Parathyroid adenoma (tissue), 2 donors: ENCODE measurements at regions not wholly inside any gene's neighbourhood (a gene's known extent, or its start where the extent isn't known, plus 50 kb on each side); places are given as distances from the start of the nearest gene placed in this dataset.

Experiments
- H2AFZ ChIP-seq: fragments of 300-600 bp; sonication (generic); one replicate; pipeline ENCODE4 v1.7.0; 2017; ENCODE audit warnings: antibody characterized with exemption, mild to moderate bottlenecking
- H3K27ac ChIP-seq: fragments of 300-600 bp; sonication (generic); one replicate; pipeline ENCODE4 v1.7.0; 2017
- H3K27me3 ChIP-seq: fragments of 300-600 bp; sonication (generic); one replicate; pipeline ENCODE4 v1.7.0; 2017; ENCODE audit warnings: low read length; ENCODE audit not compliant: control insufficient read depth, insufficient read depth
- H3K36me3 ChIP-seq: fragments of 300-600 bp; sonication (generic); one replicate; pipeline ENCODE4 v1.7.0; 2017; ENCODE audit warnings: low read length; ENCODE audit not compliant: control insufficient read depth, insufficient read depth
- H3K4me1 ChIP-seq: fragments of 300-600 bp; sonication (generic); one replicate; pipeline ENCODE4 v1.7.0; 2017; ENCODE audit warnings: control low read depth
- H3K4me2 ChIP-seq: fragments of 300-600 bp; sonication (generic); one replicate; pipeline ENCODE4 v1.7.0; 2017; ENCODE audit warnings: low read length
- H3K4me3 ChIP-seq: fragments of 300-600 bp; sonication (generic); one replicate; pipeline ENCODE4 v1.7.0; 2017; ENCODE audit warnings: low read depth, low read length
- H3K79me2 ChIP-seq: fragments of 300-600 bp; sonication (generic); one replicate; pipeline ENCODE4 v1.7.0; 2017; ENCODE audit warnings: control low read depth
- H3K9ac ChIP-seq: fragments of 300-600 bp; sonication (generic); one replicate; pipeline ENCODE4 v1.7.0; 2017; ENCODE audit warnings: mild to moderate bottlenecking
- H3K9me3 ChIP-seq: fragments of 300-600 bp; sonication (generic); one replicate; pipeline ENCODE4 v1.7.0; 2017; ENCODE audit warnings: low read length; ENCODE audit not compliant: control insufficient read depth
- TF ChIP-seq, protein P1 (sequence below): fragments of 300-600 bp; sonication (generic); IDR thresholded peaks from one replicate; pipeline ENCODE4 v1.7.0; 2017; ENCODE audit warnings: antibody characterized with exemption, mild to moderate bottlenecking
- donor health status: primary hyperparathyroidism.

DNA sequence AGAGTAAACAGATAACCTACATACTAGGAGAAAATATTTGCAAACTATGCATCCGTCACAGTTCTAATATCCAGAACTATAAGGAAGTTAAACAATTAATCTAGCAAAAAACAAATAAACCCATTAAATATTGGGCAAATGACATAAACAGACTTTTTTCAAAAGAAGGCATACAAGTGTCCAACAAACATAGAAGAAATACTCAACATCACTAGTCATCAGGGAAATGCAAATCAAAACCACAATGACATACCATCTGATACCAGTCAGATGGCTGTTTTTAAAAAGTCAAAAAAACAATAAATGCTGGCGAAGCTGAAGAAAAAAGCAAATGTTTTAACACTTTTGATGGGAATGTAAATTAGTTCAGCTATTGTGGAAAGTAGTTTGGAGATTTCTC, 1117.7 kb upstream of the MAP3K7 start:
- Histone ChIP-seq H3K36me3 (no peaks in the 10 kb centered on the region), H3K27ac (no peak overlapping the region), H2AFZ (no peak overlapping the region), H3K4me3 (no peak overlapping the region), H3K27me3 (no peaks in the 10 kb centered on the region), H3K79me2 (no peaks in the 10 kb centered on the region), H3K9me3 (no peaks in the 10 kb centered on the region), H3K9ac (no peak overlapping the region), H3K4me2 (no peak overlapping the region), H3K4me1 (no peaks in the 10 kb centered on the region)
- TF ChIP-seq, protein P1, sequence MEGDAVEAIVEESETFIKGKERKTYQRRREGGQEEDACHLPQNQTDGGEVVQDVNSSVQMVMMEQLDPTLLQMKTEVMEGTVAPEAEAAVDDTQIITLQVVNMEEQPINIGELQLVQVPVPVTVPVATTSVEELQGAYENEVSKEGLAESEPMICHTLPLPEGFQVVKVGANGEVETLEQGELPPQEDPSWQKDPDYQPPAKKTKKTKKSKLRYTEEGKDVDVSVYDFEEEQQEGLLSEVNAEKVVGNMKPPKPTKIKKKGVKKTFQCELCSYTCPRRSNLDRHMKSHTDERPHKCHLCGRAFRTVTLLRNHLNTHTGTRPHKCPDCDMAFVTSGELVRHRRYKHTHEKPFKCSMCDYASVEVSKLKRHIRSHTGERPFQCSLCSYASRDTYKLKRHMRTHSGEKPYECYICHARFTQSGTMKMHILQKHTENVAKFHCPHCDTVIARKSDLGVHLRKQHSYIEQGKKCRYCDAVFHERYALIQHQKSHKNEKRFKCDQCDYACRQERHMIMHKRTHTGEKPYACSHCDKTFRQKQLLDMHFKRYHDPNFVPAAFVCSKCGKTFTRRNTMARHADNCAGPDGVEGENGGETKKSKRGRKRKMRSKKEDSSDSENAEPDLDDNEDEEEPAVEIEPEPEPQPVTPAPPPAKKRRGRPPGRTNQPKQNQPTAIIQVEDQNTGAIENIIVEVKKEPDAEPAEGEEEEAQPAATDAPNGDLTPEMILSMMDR, result no peak

DNA sequence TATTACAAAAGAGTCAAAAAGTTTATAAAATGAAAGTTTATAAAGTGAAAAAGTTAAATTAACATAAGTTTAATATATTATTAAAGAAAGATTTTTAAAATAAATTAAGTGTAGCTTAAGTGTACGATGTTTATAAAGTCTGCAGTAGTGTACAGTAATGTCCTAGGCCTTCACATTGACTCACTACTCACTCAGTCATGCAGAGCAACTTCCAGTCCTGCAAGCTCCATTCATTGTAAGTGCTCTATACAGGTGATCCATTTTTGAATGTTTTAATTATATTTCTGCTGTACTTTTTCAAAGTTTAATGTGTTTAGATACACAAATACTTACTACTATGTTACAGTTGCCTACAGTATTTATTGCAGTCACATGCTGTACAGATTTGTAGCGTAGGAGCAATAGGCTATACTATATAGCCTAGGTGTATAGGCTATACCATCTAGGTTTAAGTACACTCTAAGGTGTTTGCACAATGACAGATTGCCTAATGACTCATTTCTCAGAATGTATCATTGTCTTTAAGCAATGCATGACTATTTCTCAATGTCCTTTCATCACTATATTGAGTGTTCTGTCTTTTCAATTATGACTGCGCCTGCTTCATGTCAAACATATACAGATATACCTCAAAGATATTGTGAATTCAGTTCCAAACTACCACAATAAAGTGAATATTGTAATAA, 1110.3 kb upstream of the MAP3K7 start:
- H3K27ac ChIP-seq, result no peak overlapping the region
- no peaks in the 10 kb centered on the region for H3K4me1 ChIP-seq
- H3K4me3 ChIP-seq, result no peak overlapping the region
- H3K9me3 ChIP-seq, result no peaks in the 10 kb centered on the region
- H3K79me2 ChIP-seq, result no peaks in the 10 kb centered on the region
- TF ChIP-seq, protein P1, result no peak
- H3K9ac ChIP-seq, result no peak overlapping the region
- no peaks in the 10 kb centered on the region for H3K27me3 ChIP-seq
- H3K36me3 ChIP-seq, result no peaks in the 10 kb centered on the region
- no peak overlapping the region for H3K4me2 ChIP-seq
- H2AFZ ChIP-seq, result no peak overlapping the region

DNA sequence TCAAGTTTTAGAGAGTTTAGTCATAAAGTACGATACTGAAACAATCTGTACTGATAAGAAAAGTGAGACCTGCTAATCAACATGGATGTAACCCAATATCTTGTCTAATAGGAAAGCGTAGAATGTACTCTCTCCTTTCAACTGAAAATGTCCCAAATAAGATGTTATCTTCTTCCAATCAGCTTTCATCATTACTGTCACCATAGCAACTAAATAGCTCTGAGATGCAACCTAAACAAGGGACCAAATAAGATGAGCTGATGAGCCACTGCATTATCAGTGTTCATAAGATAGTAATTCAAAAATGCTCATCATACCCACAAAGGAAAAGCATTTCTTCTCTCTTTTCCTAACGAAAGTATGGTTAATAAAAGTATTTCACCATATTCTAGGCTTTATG, 1108.3 kb upstream of the MAP3K7 start:
- no peaks in the 10 kb centered on the region for H3K9me3 ChIP-seq
- H3K27ac ChIP-seq, result no peak overlapping the region
- H3K4me2 ChIP-seq, result no peak overlapping the region
- TF ChIP-seq, protein P1, result no peak
- H2AFZ ChIP-seq, result no peak overlapping the region
- H3K4me3 ChIP-seq, result no peak overlapping the region
- H3K79me2 ChIP-seq, result no peaks in the 10 kb centered on the region
- no peaks in the 10 kb centered on the region for H3K27me3 ChIP-seq
- no peaks in the 10 kb centered on the region for H3K36me3 ChIP-seq
- no peak overlapping the region for H3K9ac ChIP-seq
- H3K4me1 ChIP-seq, result no peaks in the 10 kb centered on the region

DNA sequence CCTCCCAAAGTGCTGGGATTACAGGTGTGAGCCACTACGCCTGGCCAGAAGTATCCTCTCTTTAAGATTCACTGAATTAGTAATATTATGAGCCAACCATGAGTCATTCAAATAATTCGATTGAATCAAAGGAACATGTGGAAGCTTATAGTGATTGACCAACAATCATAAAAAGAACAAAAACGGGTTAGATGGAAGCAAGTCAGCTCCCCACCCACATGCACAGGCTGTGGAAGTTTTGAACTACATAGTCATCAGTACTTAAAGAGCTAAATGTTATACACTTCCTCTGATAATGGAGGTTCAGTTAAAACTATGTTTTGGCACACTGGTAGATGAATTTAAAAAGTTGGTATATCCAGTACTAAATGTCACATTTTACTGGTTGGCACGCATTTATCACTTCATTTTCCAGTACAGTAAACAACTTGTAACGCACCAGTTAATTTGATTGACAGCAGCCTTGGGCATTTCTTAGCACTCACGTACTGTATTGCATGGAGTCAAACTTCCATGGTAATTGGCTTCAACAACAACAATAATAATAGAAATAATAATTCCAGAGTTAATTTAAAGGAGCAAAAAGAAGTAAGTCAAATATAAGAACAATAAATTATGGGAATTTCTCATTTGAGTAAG, 1107.3 kb upstream of the MAP3K7 start:
- no peaks in the 10 kb centered on the region for H3K27me3 ChIP-seq
- no peaks in the 10 kb centered on the region for H3K9me3 ChIP-seq
- H3K4me2 ChIP-seq, result no peak overlapping the region
- no peaks in the 10 kb centered on the region for H3K36me3 ChIP-seq
- no peak overlapping the region for H3K4me3 ChIP-seq
- TF ChIP-seq, protein P1, result no peak
- no peak overlapping the region for H3K27ac ChIP-seq
- H3K9ac ChIP-seq, result no peak overlapping the region
- no peaks in the 10 kb centered on the region for H3K79me2 ChIP-seq
- no peaks in the 10 kb centered on the region for H3K4me1 ChIP-seq
- H2AFZ ChIP-seq, result no peak overlapping the region

DNA sequence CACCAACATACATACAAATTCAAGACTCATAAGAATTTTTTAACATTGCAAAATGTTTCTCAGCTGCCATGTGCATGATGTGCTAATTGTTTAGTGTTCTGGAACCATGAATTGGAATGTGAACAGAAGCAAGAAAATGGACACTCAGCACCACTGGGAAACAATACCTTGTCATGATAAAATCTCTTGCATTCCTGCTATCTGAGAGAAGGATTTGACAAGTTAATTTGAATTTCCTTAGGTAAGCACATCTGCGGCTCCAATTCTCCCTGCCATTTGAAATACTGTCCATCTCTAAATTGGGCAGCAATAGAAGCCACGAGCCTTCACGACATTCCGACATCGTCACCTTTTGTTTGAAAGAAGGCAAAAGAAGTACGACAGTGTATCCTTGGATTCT, 1104.6 kb upstream of the MAP3K7 start:
- TF ChIP-seq, protein P1, result no peak
- H3K4me2 ChIP-seq, result peak overlapping the region; percentile 60
- no peak overlapping the region for H3K9ac ChIP-seq
- H3K79me2 ChIP-seq, result no peaks in the 10 kb centered on the region
- no peak overlapping the region for H3K27ac ChIP-seq
- no peaks in the 10 kb centered on the region for H3K4me1 ChIP-seq
- no peaks in the 10 kb centered on the region for H3K27me3 ChIP-seq
- H3K36me3 ChIP-seq, result no peaks in the 10 kb centered on the region
- H3K9me3 ChIP-seq, result no peaks in the 10 kb centered on the region
- peak overlapping the region; percentile 12 for H2AFZ ChIP-seq
- peak overlapping the region; percentile 33 for H3K4me3 ChIP-seq
